GM21526 (cell line): ENCODE measurements at regions not wholly inside any gene's neighbourhood (a gene's known extent, or its start where the extent isn't known, plus 50 kb on each side); places are given as distances from the start of the nearest gene placed in this dataset.
"Not testable (repeated sequence)": the region's sequence is repeated elsewhere in the genome, so short reads cannot be mapped to it uniquely, and the experiment has no call there.

Experiments
- ATAC-seq: cut with Tn5 transposase; IDR thresholded peaks from one replicate; pipeline ENCODE4 v1.9.1; 2021; ENCODE audit warnings: moderate library complexity; ENCODE audit not compliant: unreplicated experiment, low FRiP score

DNA sequence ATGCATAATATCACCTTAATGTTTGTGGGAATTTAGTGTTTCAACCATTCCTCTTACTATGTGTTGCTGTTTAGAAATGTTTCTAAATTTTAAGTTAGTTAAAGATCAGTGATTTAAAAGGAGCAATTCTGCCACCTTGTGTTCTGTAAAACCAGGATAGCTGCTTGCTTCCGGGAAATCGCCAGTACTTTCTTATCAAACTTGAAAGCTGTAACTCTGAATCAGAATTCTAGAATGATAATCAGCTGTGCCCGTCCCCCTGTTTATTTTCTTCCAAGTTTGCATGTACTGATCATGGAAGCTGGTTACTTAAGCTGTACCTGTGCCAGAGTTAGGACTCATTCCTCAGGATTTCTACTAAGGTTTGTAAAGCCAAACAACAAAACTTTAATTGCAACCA, 656.4 kb downstream of the LTN1 start:
- ATAC-seq, result no peak

DNA sequence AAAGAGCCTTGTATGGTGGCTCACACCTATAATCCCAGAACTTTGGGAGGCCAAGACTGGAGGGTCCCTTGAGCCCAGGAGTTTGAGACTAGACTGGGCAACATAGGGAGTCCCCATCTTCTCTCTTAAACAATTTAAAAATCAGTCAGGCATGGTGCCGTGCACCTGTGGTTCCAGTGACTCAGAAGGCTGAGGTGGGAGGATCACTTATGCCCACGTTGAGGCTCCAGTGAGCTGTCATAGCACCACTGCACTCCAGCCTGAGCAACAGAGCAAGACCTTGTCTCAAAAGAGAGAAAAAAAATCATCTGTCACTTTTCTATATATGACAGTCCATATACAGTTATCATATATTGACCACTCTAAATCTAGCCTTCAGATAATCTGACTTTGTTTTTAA, 658.3 kb downstream of the LTN1 start:
- ATAC-seq, result no peak

DNA sequence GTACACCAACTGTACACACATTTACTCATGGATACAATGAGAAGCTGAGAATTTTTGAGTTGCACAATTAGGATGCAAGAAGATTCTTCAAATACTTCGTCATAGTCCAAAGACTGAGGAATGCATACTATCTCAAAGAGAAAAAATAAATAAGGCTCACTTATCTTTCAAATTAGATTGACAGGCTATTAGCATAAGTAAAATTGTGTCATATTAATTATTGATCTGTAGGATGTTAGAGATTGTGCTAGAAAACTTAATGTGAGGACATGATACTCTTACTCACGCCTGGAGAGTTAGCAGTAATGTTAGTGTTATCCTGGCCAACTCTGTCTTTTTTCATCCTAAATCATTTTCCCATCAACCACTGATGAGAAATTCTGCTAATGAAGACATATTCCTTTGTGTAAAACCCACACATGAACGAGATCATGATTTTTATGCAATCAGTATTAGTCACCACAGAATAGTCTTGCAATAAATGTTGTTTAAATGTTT, 659.0 kb downstream of the LTN1 start:
- ATAC-seq, result no peak

DNA sequence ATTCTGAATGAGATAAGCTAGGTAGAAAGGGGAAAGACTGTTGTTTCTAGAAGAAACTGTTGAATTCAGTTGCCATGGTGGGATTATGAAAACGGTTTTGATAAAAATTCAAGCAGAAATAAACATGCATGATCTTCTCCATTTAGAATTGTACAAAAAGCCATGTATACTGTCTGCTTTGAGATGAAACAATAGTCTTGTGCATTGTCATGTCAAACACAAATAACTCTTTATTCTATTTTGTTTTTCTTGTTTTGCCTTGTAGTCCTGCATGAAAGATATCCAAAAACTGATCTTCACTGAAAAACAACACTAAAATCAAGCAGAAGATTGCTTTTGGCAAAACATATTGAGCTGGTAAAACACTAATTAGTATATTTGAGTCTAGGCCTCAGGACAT, 659.9 kb downstream of the LTN1 start:
- no peak for ATAC-seq

DNA sequence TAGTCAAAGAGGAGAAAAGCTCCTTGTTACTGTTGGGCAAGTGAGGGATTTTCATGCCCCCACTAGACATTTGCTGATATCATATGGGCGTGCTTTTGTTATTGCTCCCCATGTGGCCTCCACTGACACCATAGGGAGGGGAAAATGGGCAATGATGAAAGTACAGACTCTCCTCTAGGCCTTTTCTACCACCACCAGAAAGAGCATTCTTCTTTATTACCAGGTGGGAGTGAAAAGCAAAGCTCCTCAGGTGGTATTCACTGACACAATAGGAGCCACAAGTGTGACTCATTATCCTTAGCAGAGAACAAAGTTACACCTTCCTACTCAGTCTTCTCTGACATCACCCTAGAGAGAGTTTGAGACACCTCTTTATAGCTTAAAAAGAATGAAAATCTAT, 667.1 kb downstream of the LTN1 start:
- ATAC-seq, result no peak

DNA sequence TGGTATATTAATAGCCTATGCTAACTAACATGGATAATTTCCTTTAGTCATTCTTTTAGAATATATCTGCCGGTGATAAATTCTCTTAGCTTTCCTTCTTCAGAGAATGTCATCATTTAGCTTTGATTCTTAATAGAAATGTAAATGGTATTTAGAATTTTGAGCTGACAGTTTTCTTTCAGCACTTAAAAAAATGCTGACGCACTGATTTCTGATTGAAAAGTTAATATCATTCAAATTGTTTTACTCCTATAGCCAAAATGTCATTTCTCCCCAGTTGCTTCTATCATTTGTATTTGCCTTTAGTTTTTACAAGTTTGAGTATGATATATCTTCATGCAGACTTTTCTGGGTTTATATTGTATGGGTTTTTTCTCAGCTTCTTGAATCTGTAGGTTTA, 668.0 kb downstream of the LTN1 start:
- ATAC-seq, result no peak

DNA sequence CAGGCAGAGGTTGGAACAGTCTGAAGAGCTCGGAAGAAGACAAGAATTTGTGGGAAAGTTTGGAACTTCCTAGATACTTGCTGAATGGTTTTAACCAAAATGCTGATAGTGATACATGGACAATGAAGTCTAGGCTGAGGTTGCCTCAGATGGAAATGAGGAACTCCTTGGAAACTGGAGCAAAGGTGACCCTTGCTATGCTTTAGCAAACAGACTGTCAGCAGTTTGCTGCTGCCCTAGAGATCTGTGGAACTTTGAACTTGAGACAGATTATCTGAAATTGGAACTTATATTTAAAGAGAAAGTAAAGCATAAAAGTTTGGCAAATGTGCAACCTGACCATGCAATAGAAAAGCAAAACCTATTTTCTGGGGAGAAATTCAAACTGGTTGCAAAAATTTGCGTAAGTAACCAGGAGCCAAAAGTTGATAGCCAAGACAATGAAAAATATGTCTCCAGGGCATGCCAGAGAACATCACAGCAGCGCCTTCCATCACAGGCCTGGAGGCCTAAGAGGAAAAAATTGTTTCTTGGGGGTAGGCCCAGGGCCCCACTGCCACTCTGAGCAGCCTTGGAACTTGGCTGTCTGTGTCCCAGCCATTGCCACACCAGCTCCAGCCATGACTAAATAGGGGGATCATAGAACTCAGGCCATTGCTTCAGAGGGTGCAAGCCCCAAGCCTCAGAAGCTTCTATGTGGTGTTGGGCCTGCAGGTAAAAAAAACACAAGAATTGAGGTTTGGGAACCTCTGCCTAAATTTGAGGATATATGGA, 675.3 kb downstream of the LTN1 start:
- no peak for ATAC-seq

DNA sequence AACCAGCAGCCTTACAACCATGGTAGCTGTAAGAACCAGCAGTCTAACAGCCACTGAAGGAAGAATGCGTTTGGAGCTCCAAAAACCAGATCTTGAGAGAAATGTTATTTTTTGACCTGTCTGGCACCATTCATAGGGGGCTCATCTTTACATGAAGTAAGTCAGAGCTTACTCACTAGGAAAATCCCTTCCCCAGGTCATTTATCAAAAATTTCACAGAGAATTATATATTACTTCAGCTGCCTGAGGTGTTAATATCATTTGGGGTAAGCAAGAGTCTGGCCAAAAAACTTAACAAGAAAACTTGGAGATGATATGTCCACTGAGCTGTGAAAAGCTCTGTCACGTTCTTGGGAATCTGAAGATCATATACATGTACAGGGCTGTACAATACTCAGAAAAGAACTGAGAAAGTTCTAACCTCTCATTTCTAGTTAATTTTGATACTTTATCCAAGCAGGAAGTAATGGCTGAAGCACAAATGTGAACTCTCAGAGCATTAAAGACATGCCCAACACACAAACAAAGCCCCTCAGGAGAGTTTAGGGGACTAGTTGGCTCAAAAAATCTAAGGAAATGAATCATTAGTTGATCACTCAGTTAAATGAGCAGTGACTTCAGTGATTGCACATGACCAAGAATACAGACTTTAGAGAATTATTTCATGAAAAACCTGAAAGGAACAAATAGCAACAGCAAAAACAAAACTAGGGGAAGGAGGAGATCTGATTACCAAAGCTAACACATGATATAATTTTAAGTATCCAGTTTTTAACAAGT, 681.1 kb downstream of the LTN1 start:
- no peak for ATAC-seq

DNA sequence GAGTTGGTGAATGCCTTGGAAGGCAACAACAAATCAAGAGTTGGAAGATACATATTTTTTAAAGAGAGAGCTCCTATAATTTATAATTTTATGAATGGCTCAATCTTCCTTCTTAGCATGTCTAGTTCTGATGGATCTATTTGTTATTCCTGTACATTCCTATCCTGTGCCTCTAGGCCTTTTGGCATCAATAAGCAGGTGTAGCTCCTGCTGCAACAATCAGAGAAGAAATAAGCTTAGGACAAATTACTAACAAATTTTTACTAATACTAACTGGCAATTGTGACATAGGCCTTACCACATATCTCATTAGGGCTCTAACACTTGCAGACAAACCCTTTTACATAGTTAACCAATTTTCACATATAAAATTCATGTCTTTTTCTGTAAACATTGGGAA, 682.0 kb downstream of the LTN1 start:
- no peak for ATAC-seq

DNA sequence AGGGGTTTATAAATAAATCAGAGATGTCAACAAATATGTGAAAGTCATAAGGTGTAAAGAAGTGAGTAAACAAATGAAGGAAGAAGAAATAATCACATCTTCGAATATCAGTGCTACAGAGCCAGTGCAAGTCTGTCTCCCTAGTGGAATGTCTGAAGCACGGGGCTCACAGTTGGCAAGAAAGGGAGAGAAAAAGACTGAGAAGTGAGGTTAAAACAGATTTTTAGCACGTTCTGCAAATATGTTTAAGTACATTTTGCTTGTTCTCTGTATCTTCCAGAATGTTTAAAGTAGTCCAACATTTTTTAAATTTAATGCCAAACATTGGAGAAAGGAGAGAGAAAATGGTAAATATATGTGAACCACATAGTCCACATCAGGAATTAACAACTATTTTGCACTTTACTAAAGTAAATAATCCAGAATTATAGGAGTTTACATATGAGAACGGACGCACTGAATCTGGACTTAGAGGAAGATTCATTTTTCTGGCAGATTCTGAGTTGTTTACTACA, 682.4 kb downstream of the LTN1 start:
- no peak for ATAC-seq

DNA sequence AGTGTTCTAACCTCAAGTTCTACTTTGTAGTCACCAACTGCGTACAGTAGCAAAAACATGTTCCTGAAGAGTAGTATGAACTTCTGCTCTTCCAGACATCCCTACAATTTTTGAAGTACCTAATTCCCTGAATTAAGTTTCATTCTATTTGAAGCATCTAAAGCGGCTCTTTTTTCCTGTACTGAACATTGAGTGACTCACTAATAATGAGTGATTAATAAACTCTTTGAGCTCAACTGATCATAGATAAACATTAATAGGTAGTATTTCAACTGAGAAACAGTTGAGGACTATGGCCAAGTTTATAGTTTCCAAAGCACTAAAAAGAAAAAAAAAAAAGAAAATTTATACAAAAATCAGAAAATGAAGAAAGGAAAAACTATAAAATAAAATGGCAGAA, 683.1 kb downstream of the LTN1 start:
- no peak for ATAC-seq

DNA sequence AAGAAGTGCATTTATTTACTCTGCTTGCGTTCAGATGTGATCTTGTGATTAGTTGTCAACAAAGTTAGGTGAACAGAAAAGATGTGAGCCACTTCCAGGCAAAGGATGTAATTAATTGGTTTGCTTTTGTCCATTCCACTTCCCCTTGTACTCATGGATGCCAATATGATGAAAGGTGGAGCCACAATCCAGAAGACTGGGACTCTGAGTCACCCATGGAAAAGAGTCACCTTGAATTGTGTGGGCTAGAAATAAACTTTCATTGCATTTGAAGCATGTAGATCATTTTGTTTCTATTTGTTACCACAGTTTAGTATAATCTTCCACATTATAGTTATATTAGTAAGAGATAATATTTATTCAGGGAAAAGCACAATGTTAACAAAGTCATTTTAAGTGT, 684.2 kb downstream of the LTN1 start:
- no peak for ATAC-seq

DNA sequence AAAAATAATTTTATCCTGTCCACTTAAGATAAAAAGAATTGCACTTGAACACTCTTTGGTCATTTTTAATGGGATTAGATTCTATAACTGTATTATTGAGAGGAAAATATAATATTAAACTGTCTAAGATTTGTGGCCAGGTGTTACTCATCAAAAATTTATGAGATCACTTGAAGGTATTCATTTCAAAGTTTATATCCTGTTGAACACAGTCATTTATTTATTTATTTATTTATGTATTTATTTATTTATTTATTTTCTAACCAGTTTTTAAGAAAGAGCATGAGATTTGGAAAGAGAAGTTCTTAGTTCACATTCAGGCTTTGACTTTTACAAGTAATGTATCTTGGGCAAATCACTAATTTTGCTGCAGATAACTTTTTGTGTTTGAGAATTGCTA, 692.7 kb downstream of the LTN1 start:
- ATAC-seq, result no peak

DNA sequence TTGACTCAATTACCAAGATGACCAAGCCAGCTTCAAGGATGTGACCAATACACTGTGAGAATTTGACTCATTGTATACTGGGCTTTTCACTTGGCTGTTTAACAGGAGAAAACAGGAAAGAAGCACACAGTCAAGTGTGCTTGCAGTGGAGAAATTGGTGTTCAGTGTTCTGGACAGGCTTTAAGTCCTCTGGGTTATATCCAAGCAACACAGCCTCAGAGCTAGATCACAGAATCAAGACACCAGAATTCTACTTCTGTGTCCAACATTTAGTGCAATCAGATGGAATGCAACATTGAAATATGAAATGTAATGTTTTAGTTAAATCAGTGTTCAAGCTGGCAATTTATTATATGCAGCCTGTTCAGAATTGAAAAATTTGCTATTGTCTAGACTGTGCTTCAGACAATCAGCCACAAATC, 694.4 kb downstream of the LTN1 start:
- ATAC-seq, result no peak

DNA sequence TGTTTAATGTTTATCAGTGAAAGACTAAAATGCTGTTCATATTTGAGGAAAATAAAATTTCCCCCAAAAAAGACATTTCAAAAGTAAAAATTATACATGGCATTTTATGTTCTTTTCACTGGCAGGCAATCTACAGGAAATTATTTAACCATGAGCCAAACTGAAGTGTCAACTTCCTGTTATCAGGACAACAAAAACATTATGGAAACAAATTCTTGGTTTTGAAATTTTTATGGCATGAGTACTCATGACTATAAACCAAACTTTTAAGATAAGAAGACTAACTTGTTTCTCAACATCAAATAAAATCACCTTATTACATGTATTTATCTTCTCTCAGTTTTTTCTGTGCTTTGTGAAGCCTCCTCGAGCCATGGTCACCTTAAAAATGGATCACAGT, 698.6 kb downstream of the LTN1 start:
- no peak for ATAC-seq

DNA sequence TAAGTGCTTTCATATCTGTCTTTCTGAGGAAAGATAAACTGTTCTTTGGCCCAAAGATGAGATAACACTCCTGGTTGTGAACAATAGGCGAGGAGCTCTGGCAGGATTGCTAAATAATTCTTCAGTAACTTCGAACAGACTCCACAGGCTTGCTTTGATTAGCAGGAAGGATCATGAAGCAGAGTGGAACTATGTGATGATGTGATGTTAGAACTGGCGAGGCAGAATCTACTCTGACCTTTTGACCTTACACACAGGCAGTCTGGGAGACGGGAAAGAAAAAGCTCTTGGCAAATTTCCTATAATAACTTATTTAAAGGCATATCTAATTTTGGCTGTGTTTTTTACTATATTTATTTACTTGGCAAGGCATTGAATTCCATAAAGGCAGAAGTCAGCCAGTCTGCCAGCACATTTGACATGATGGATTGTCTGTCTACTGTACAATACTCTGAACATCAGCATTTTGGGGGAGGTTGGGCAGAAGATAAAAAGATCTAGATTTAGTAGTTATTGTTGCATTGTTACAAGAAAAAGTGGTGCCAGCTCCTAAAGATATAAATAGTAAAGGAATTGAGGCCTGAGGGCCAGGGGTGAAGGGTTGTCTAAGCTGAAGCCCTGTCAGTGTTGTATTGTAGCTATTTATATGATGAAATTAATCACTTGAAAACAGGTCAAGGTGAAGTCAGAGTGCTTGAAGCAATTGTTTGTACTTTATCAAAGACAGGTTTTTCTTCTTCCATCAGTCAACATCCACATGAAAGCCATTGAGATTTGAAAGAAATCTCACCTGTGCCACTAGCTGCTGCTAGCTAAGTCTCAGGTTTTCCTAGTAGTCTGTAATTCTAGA, 708.8 kb downstream of the LTN1 start:
- ATAC-seq, result no peak

DNA sequence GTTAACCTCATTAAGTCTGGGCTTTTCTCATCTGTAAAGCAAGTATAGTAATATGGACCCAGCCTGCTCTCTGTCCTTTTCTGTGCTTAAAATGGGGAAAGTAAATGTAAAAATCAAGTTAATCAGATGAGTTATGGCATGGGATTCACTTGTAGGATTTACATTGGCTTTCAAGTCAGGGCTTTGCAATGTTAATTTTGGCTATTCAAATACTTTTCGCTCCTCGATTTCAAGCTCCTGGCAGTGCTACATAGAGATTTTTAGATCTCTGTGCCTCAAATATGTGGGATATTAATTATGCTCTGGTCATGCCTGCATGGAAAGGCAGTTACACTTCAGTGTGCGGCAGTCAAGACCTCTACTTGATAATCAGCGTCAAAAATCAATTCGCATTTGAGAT, 709.8 kb downstream of the LTN1 start:
- no peak for ATAC-seq

DNA sequence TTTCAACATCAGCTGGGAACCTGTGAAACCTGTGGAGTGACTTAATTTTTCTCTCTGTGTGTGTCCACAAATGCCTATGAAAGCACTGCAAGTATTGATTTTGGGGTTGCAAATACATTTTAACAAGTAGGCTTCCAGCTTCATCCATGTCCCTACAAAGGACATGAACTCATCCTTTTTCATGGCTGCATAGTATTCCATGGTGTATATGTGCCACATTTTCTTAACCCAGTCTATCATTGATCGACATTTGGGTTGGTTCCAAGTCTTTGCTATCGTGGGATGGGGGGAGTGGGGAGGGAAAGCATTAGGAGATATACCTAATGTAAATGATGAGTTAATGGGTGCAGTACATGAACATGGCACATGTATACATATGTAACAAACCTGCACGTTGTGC, 711.3 kb downstream of the LTN1 start:
- ATAC-seq, result not testable (repeated sequence)

DNA sequence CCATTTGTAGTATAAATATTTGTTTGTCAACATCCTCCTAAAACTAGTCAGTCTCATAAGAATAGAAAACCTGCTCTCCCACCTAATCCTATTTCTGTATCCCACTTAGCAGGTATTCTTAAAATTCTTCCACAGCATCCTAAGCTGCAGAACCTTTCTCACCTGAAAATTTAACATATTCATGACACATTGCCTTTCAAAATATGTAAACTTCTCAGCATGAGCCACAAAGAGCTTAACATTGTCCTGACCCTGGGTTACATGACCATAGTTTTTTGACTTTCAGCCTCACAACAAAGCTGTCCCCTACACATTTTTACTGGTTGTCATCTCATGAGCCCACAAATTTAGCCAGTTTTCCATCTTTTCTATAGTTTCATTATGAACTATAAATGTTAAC, 712.1 kb downstream of the LTN1 start:
- no peak for ATAC-seq

DNA sequence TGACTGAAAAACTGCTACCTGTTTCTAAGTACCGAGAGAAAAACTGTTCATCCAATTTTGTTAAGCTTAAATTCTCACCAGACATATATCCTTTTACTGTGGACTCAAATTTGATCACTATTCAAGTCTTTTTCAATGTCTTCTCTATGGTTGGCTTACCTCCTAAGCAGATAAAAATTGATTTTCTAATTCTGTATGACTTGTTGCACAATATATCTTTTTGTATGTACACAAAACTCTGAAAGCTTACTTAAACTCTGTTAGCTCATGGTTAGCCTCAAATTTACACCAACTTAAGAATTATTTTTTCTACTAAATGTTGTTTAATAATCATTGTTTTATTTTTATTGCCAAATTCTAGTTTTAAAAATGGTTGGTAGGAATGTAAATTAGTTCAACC, 715.4 kb downstream of the LTN1 start:
- ATAC-seq, result no peak
